HepG2 (cell line): ENCODE measurements at regions not wholly inside any gene's neighbourhood (a gene's known extent, or its start where the extent isn't known, plus 50 kb on each side); places are given as distances from the start of the nearest gene placed in this dataset.

ENCODE experiments used
- ATF1 ChIP-seq: IDR thresholded peaks from 2 replicates; pipeline ENCODE4 v1.6.1; 2016; ENCODE audit warnings: mild to moderate bottlenecking, control low read depth
- EP300 ChIP-seq, 3 experiments: sonication (generic) in 1 of 3; formaldehyde crosslinking in 1 of 3; IDR thresholded peaks; 2 replicates each; pipeline versions ENCODE4 v1.5.1 to v1.6.1; 2011 to 2020; ENCODE audit warnings: low read depth in 2 of 3, low read length in 2 of 3, borderline replicate concordance in 1 of 3, improper control_type of control experiment in 1 of 3, mild to moderate bottlenecking in 1 of 3, missing genetic modification reagents in 1 of 3, moderate library complexity in 1 of 3
- ESRRA ChIP-seq: sonication (generic); formaldehyde crosslinking; IDR thresholded peaks from 2 replicates; pipeline ENCODE4 v1.5.1; 2020; ENCODE audit warnings: mild to moderate bottlenecking, low read depth, missing genetic modification reagents
- EZH2 ChIP-seq: conservative IDR thresholded peaks from 2 replicates; pipeline ENCODE4 v1.6.1; 2012; ENCODE audit warnings: mild to moderate bottlenecking, low read depth, low read length, moderate library complexity
- HIC2 ChIP-seq: sonication (generic); formaldehyde crosslinking; IDR thresholded peaks from 2 replicates; pipeline ENCODE4 v1.9.0; 2022; ENCODE audit warnings: low read depth, missing genetic modification reagents
- MTA3 ChIP-seq: sonication (generic); formaldehyde crosslinking; IDR thresholded peaks from 2 replicates; pipeline ENCODE4 v1.4.0; 2020; ENCODE audit warnings: missing genetic modification reagents
- NFIC ChIP-seq: IDR thresholded peaks from 2 replicates; pipeline ENCODE4 v1.6.1; 2012; ENCODE audit warnings: mild to moderate bottlenecking, low read length, inconsistent platforms
- NFYB ChIP-seq: sonication (generic); formaldehyde crosslinking; IDR thresholded peaks from 2 replicates; pipeline ENCODE4 v1.4.0; 2020; ENCODE audit warnings: missing genetic modification reagents
- REST ChIP-seq, 2 experiments: IDR thresholded peaks; 2 replicates each; pipeline ENCODE4 v1.6.1; 2011 to 2012; ENCODE audit warnings: low read length in 2 of 2, borderline replicate concordance in 1 of 2, low read depth in 1 of 2, mild to moderate bottlenecking in 1 of 2, moderate library complexity in 1 of 2
- SP1 ChIP-seq, 2 experiments: fragments of 450-650 bp in 1 of 2; sonication (generic) in 1 of 2; formaldehyde crosslinking in 1 of 2; IDR thresholded peaks; 2 replicates each; pipeline versions ENCODE4 v1.4.0 to v1.6.1; 2016 to 2020; ENCODE audit warnings: missing genetic modification reagents in 1 of 2
- ZBTB8A ChIP-seq: sonication (generic); formaldehyde crosslinking; IDR thresholded peaks from 2 replicates; pipeline ENCODE4 v1.4.0; 2020; ENCODE audit warnings: mild to moderate bottlenecking, low read depth, missing genetic modification reagents, borderline replicate concordance

GRCh38 chr6:97438011-97438671 lies 155.1 kb upstream of the MMS22L start:
- TF ChIP-seq NFYB (CRISPR knock-in tag) (no peak), ATF1 (CRISPR knock-in tag) (no peak), EZH2 (no peak), ESRRA (CRISPR knock-in tag) (no peak), SP1 (IDR thresholded peaks at IDR 0.05) (no peak), SP1 (CRISPR knock-in tag; IDR thresholded peaks at IDR 0.05) (no peak), HIC2 (CRISPR knock-in tag) (no peak), ZBTB8A (CRISPR knock-in tag) (no peak), NFIC (no peak), REST (IDR thresholded peaks at IDR 0.05; ENCODE audit: borderline replicate concordance in 1 of 2, low read depth in 1 of 2, low read length in 2 of 2) (no peak), MTA3 (CRISPR knock-in tag) (no peak), EP300 (IDR thresholded peaks at IDR 0.05; ENCODE audit: low read depth in 2 of 2, low read length in 2 of 2) (no peak), EP300 (CRISPR knock-in tag; IDR thresholded peaks at IDR 0.05; ENCODE audit: borderline replicate concordance) (no peak)
